ENCODE measurements at regions not wholly inside any gene's neighbourhood (a gene's known extent, or its start where the extent isn't known, plus 50 kb on each side); places are given as distances from the start of the nearest gene placed in this dataset.

- no peak for TF ChIP-seq CBX3 (IDR thresholded peaks at IDR 0.05; ENCODE audit: low read depth)
- TF ChIP-seq EZH2 (IDR thresholded peaks at IDR 0.05): no peak
- TF ChIP-seq EGR1 (IDR thresholded peaks at IDR 0.05; ENCODE audit: low read depth): no peak
- TF ChIP-seq POLR2AphosphoS5 (IDR thresholded peaks at IDR 0.05; ENCODE audit: low read depth, low read length): no peak
- TF ChIP-seq CTCF (IDR thresholded peaks at IDR 0.05 in 2 of 3, conservative IDR thresholded peaks at IDR 0.05 in 1 of 3; ENCODE audit: borderline replicate concordance in 1 of 3, insufficient read depth in 1 of 3, low read depth in 2 of 3, low read length in 2 of 3): no peak
- no peak for TF ChIP-seq RAD21 (IDR thresholded peaks at IDR 0.05; ENCODE audit: low read depth)
- TF ChIP-seq FOSL1 (IDR thresholded peaks at IDR 0.05; ENCODE audit: low read depth): no peak
- TF ChIP-seq POLR2A (IDR thresholded peaks at IDR 0.05; ENCODE audit: borderline replicate concordance, extremely low read depth, insufficient read depth, insufficient read length): no peak
- TF ChIP-seq MAX (IDR thresholded peaks at IDR 0.05): no peak
- no peak for TF ChIP-seq JUND (IDR thresholded peaks at IDR 0.05)
- TF ChIP-seq SP1 (IDR thresholded peaks at IDR 0.05; ENCODE audit: low read depth): no peak
- TF ChIP-seq SRF (IDR thresholded peaks at IDR 0.05; ENCODE audit: low read depth): no peak
- no peak for TF ChIP-seq EZH2phosphoT487 (IDR thresholded peaks at IDR 0.05; ENCODE audit: borderline replicate concordance)
- TF ChIP-seq SIN3A (IDR thresholded peaks at IDR 0.05; ENCODE audit: low read depth): no peak
Measured at GRCh38 chr5:96329886-96330529, 103.0 kb downstream of the PCSK1 start.

Measured in HCT116 (cell line).